Subcutaneous abdominal adipose tissue (tissue), 5 donors: ENCODE measurements at regions not wholly inside any gene's neighbourhood (a gene's known extent, or its start where the extent isn't known, plus 50 kb on each side); places are given as distances from the start of the nearest gene placed in this dataset.

ENCODE experiments used
- H3K27ac ChIP-seq: one replicate; pipeline ENCODE4 v1.7.0; 2013; ENCODE audit warnings: low read depth, mild to moderate bottlenecking, inconsistent platforms, low read length, moderate library complexity
- H3K27me3 ChIP-seq, 5 donors: one replicate each; pipeline ENCODE4 v1.7.0; 2013; ENCODE audit warnings: low read length in 5 of 5, inconsistent platforms in 1 of 5; ENCODE audit not compliant: control insufficient read depth in 5 of 5, insufficient read depth in 4 of 5
- H3K36me3 ChIP-seq, 5 donors: one replicate each; pipeline ENCODE4 v1.7.0; 2013; ENCODE audit warnings: low read length in 5 of 5; ENCODE audit not compliant: control insufficient read depth in 5 of 5, insufficient read depth in 5 of 5
- H3K4me1 ChIP-seq, 5 donors: one replicate each; pipeline ENCODE4 v1.7.0; 2013; ENCODE audit warnings: low read length in 5 of 5, mild to moderate bottlenecking in 3 of 5, moderate library complexity in 1 of 5; ENCODE audit not compliant: control insufficient read depth in 5 of 5, insufficient read depth in 5 of 5
- H3K4me3 ChIP-seq, 5 donors: one replicate each; pipeline ENCODE4 v1.7.0; 2013; ENCODE audit warnings: low read length in 5 of 5, low read depth in 1 of 5
- H3K9ac ChIP-seq, 5 donors: one replicate each; pipeline ENCODE4 v1.7.0; 2013; ENCODE audit warnings: low read length in 5 of 5, mild to moderate bottlenecking in 4 of 5, moderate library complexity in 3 of 5
- H3K9me3 ChIP-seq, 5 donors: one replicate each; pipeline ENCODE4 v1.7.0; 2013; ENCODE audit warnings: low read length in 5 of 5; ENCODE audit not compliant: control insufficient read depth in 5 of 5
- donor health status: healthy.
- donor health status: healthy.
- donor health status: healthy.
- donor health status: healthy.
- donor health status: healthy.

- no peaks in the 10 kb centered on the region for H3K4me1 ChIP-seq
- H3K36me3 ChIP-seq, result no peaks in the 10 kb centered on the region
- peaks cover 0 to 27% (median 0%) of the 10 kb centered on the region in 5 donors for H3K9me3 ChIP-seq
- no peak overlapping the region for H3K9ac ChIP-seq
- no peak overlapping the region for H3K4me3 ChIP-seq
- H3K27me3 ChIP-seq, result no peaks in the 10 kb centered on the region
- no peak overlapping the region for H3K27ac ChIP-seq
Measured at GRCh38 chr4:178140326-178140915, 698.2 kb upstream of the AGA start.

- Histone ChIP-seq H3K27ac (no peak overlapping the region), H3K27me3 (no peaks in the 10 kb centered on the region), H3K9me3 (peaks cover 0 to 24% (median 4%) of the 10 kb centered on the region in 5 donors), H3K4me3 (no peak overlapping the region), H3K4me1 (no peaks in the 10 kb centered on the region), H3K36me3 (no peaks in the 10 kb centered on the region), H3K9ac (no peak overlapping the region)
Measured at GRCh38 chr4:178142724-178143123, 700.5 kb upstream of the AGA start.

GRCh38 chr4:178148106-178148505, 705.9 kb upstream of the AGA start:
- Histone ChIP-seq H3K9me3 (peaks cover 0 to 4% (median 0%) of the 10 kb centered on the region in 5 donors), H3K27ac (no peak overlapping the region), H3K9ac (no peak overlapping the region), H3K36me3 (no peaks in the 10 kb centered on the region), H3K4me3 (peak overlapping the region in 1 of 5 donors; percentile 2), H3K4me1 (peaks cover 0 to 3% (median 0%) of the 10 kb centered on the region in 5 donors), H3K27me3 (no peaks in the 10 kb centered on the region)

- Histone ChIP-seq H3K9ac (no peak overlapping the region), H3K4me3 (no peak overlapping the region), H3K36me3 (no peaks in the 10 kb centered on the region), H3K4me1 (peaks cover 0 to 19% (median 0%) of the 10 kb centered on the region in 5 donors), H3K27me3 (no peaks in the 10 kb centered on the region), H3K9me3 (peaks cover 4 to 7% (median 5%) of the 10 kb centered on the region in 5 donors), H3K27ac (no peak overlapping the region)
Measured at GRCh38 chr4:178165251-178165950, 723.2 kb upstream of the AGA start.

GRCh38 chr4:178165951-178166308, 723.7 kb upstream of the AGA start:
- H3K36me3 ChIP-seq, result no peaks in the 10 kb centered on the region
- H3K9me3 ChIP-seq, result peaks cover under 1 to 4% (median 1%) of the 10 kb centered on the region in 5 donors
- peaks cover 0 to 18% (median 0%) of the 10 kb centered on the region in 5 donors for H3K4me1 ChIP-seq
- no peak overlapping the region for H3K9ac ChIP-seq
- H3K27me3 ChIP-seq, result no peaks in the 10 kb centered on the region
- no peak overlapping the region for H3K27ac ChIP-seq
- no peak overlapping the region for H3K4me3 ChIP-seq

GRCh38 chr4:178173771-178174170, 731.5 kb upstream of the AGA start:
- Histone ChIP-seq H3K4me3 (no peak overlapping the region), H3K27ac (no peak overlapping the region)

GRCh38 chr4:178174756-178175155, 732.5 kb upstream of the AGA start:
- no peak overlapping the region for H3K4me3 ChIP-seq
- H3K36me3 ChIP-seq, result no peaks in the 10 kb centered on the region
- no peaks in the 10 kb centered on the region for H3K9me3 ChIP-seq
- no peak overlapping the region for H3K9ac ChIP-seq
- no peaks in the 10 kb centered on the region for H3K4me1 ChIP-seq
- no peak overlapping the region for H3K27ac ChIP-seq
- no peaks in the 10 kb centered on the region for H3K27me3 ChIP-seq

More at GRCh38 chr4:178173771-178174170, 731.5 kb upstream of the AGA start:
- no peaks in the 10 kb centered on the region for H3K4me1 ChIP-seq
- H3K36me3 ChIP-seq, result no peaks in the 10 kb centered on the region
- no peak overlapping the region for H3K9ac ChIP-seq
- no peaks in the 10 kb centered on the region for H3K27me3 ChIP-seq
- H3K9me3 ChIP-seq, result no peaks in the 10 kb centered on the region

- Histone ChIP-seq H3K9me3 (peaks cover 0 to under 1% (median 0%) of the 10 kb centered on the region in 5 donors), H3K4me3 (no peak overlapping the region), H3K27me3 (no peaks in the 10 kb centered on the region), H3K36me3 (no peaks in the 10 kb centered on the region), H3K27ac (no peak overlapping the region), H3K9ac (no peak overlapping the region), H3K4me1 (peaks cover 0 to 11% (median 0%) of the 10 kb centered on the region in 5 donors)
Measured at GRCh38 chr4:178185517-178185916, 743.3 kb upstream of the AGA start.

GRCh38 chr4:178192611-178193010, 750.4 kb upstream of the AGA start:
- no peak overlapping the region for H3K9ac ChIP-seq
- H3K9me3 ChIP-seq, result no peaks in the 10 kb centered on the region
- no peaks in the 10 kb centered on the region for H3K36me3 ChIP-seq
- no peak overlapping the region for H3K4me3 ChIP-seq
- no peaks in the 10 kb centered on the region for H3K27me3 ChIP-seq
- no peaks in the 10 kb centered on the region for H3K4me1 ChIP-seq
- H3K27ac ChIP-seq, result no peak overlapping the region

- Histone ChIP-seq H3K27me3 (no peaks in the 10 kb centered on the region), H3K9me3 (no peaks in the 10 kb centered on the region), H3K4me1 (no peaks in the 10 kb centered on the region), H3K36me3 (no peaks in the 10 kb centered on the region), H3K4me3 (no peak overlapping the region), H3K9ac (no peak overlapping the region), H3K27ac (no peak overlapping the region)
Measured at GRCh38 chr4:178196751-178197374, 754.6 kb upstream of the AGA start.
